ENCODE measurements at regions not wholly inside any gene's neighbourhood (a gene's known extent, or its start where the extent isn't known, plus 50 kb on each side); places are given as distances from the start of the nearest gene placed in this dataset.
A peak's percentile ranks its signal among the peaks of the same experiment; 100 is the strongest.

DNA sequence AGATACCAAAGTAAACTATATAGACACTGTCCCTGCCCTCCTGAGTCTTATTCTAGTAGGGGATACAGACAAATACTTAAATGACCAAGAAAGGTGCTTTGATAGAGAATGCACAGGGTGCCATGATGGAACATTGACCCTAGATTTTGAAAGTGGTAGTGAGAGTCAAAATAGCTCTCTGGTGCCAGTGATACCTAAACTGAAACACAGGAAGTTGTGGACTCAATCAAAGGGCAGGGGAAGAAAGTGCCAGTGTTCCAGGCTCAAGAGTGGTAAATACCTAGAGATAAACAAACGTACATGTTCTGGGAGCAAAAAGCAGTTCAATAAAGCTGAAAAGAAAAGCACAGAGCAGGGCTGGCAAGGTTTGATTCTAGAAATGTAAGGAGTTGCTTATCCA, 267.6 kb downstream of the ISL1 start:
- TF ChIP-seq, protein P1, sequence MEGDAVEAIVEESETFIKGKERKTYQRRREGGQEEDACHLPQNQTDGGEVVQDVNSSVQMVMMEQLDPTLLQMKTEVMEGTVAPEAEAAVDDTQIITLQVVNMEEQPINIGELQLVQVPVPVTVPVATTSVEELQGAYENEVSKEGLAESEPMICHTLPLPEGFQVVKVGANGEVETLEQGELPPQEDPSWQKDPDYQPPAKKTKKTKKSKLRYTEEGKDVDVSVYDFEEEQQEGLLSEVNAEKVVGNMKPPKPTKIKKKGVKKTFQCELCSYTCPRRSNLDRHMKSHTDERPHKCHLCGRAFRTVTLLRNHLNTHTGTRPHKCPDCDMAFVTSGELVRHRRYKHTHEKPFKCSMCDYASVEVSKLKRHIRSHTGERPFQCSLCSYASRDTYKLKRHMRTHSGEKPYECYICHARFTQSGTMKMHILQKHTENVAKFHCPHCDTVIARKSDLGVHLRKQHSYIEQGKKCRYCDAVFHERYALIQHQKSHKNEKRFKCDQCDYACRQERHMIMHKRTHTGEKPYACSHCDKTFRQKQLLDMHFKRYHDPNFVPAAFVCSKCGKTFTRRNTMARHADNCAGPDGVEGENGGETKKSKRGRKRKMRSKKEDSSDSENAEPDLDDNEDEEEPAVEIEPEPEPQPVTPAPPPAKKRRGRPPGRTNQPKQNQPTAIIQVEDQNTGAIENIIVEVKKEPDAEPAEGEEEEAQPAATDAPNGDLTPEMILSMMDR (IDR thresholded peaks at IDR 0.05; ENCODE audit: insufficient read depth, low read length, poor library complexity, severe bottlenecking) = no peak
- DNase-seq (ENCODE audit: low read depth) = no peak
- Histone ChIP-seq H3K27me3 (ENCODE audit: control insufficient read depth, insufficient read depth, low read length) (no peaks in the 10 kb centered on the region), H3K36me3 (ENCODE audit: control insufficient read depth, insufficient read depth, low read length) (no peaks in the 10 kb centered on the region), H3K4me3 (ENCODE audit: low read depth, low read length) (no peak overlapping the region)

DNA sequence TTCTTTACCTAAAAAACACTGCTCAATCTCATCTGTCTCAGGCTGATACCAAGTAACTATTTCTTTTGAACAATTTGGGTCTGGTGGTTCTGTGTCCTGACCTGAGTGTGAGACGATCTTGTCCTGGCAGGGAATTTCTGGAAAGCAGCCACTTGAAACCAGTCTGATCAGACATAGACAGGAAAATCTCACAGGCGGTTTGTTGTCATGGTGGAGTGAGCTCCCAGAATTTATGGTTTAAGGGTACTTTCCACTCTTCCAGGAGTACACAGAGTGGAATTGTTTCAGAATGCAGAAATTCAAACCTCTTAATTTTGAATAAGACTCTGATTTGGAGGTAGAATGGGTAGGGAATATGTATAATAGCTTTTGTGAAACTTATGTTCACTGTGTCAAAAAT, 268.2 kb downstream of the ISL1 start:
- no peak overlapping the region for H3K4me3 ChIP-seq (ENCODE audit: low read depth, low read length)
- H3K27me3 ChIP-seq (ENCODE audit: control insufficient read depth, insufficient read depth, low read length) = no peaks in the 10 kb centered on the region
- TF ChIP-seq, protein P1 (IDR thresholded peaks at IDR 0.05; ENCODE audit: insufficient read depth, low read length, poor library complexity, severe bottlenecking) = no peak
- DNase-seq (ENCODE audit: low read depth) = peak; percentile 79
- H3K36me3 ChIP-seq (ENCODE audit: control insufficient read depth, insufficient read depth, low read length) = no peaks in the 10 kb centered on the region

DNA sequence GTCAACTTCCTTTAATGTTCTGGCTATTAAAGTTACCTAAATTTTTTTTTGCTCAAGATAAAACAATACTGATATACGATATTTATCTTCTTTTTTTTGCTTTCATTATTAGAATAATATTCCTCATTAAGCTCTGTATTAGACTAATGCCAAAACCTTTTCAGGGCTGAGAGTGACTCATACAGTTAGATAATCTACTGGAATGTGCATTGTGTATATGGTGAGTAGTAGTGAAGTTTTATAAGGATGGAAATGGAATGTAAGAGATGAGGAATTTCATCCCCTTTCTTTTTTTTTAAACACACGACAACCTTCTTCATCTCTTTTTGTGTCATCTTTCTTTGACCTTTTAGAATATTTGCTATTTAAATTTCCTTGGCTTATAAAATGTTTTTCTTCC, 268.6 kb downstream of the ISL1 start:
- TF ChIP-seq, protein P1 (IDR thresholded peaks at IDR 0.05; ENCODE audit: insufficient read depth, low read length, poor library complexity, severe bottlenecking) = no peak
- no peaks in the 10 kb centered on the region for H3K36me3 ChIP-seq (ENCODE audit: control insufficient read depth, insufficient read depth, low read length)
- no peak overlapping the region for H3K4me3 ChIP-seq (ENCODE audit: low read depth, low read length)
- H3K27me3 ChIP-seq (ENCODE audit: control insufficient read depth, insufficient read depth, low read length) = no peaks in the 10 kb centered on the region
- DNase-seq (ENCODE audit: low read depth) = peak; percentile 38

DNA sequence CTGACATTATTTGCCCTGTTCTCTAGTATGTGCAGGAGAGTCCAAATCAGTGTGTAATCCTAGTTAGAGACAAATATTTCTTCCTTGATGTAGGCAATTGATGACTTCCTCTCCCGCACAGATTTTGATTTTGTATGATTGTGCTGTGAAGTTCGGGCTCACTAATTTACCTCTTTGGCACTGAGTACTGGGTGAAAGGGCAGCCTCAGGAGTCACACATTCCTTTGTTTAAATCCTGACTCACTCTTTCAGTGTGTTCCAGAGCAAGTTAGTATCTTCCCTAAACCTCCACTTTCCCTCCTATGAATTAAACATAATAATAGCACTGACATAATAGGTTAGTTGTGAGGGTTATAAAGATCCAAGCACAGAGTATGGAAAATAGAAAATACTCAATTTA, 269.7 kb downstream of the ISL1 start:
- DNase-seq (ENCODE audit: low read depth) = peak; percentile 45
- no peaks in the 10 kb centered on the region for H3K36me3 ChIP-seq (ENCODE audit: control insufficient read depth, insufficient read depth, low read length)
- no peaks in the 10 kb centered on the region for H3K27me3 ChIP-seq (ENCODE audit: control insufficient read depth, insufficient read depth, low read length)
- TF ChIP-seq, protein P1 (IDR thresholded peaks at IDR 0.05; ENCODE audit: insufficient read depth, low read length, poor library complexity, severe bottlenecking) = no peak
- H3K4me3 ChIP-seq (ENCODE audit: low read depth, low read length) = no peak overlapping the region

DNA sequence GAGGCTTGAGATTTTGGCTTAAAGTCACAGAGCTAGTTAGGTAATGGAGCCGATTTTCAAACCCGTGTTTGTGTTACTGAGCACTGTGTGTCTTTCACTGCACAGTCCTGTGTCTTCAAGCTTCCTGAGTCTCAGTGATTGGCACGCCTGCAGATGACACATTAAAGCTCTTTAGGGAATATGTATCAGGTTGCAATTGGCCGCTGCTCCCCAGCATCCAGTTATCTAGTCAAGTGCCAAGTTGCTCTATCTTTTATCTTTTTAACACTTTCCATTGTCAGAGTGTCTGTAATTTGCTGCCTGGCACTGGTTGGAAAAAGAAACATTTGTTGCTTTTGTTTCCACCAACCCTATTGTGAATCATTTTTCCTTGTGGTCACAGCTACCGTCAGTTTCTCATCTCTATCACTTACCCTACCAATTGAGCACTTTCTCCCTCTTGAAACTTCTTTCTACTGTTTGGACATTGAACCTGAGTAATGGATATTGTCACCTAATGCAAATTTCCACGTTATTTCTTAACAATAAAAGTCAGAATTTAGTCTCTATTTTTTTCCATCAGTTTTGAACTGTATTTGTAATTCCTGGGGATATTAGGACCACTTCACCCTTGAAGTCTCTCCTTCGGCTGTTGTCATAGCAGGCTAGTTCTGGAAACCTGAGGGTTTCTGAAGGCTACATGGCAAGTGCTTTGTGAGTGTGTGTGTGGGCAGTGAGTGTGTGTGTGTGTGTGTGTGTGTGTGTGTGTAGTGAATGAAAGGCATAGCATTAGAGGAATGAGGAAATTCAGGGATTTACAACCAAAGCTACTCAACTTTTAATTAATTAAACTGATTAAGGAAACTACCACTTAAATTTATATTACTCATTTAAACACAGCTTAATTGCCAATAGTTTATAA, 274.3 kb downstream of the ISL1 start:
- no peak for DNase-seq (ENCODE audit: low read depth)

More for the DNA sequence above, 274.3 kb downstream of the ISL1 start:
- Histone ChIP-seq H3K4me3 (ENCODE audit: low read depth, low read length) (no peak overlapping the region), H3K27me3 (ENCODE audit: control insufficient read depth, insufficient read depth, low read length) (no peaks in the 10 kb centered on the region), H3K36me3 (ENCODE audit: control insufficient read depth, insufficient read depth, low read length) (no peaks in the 10 kb centered on the region)
- TF ChIP-seq, protein P1 (IDR thresholded peaks at IDR 0.05; ENCODE audit: insufficient read depth, low read length, poor library complexity, severe bottlenecking) = no peak

Measured in kidney epithelial cell (primary cell).